H1 (cell line): ENCODE measurements at regions not wholly inside any gene's neighbourhood (a gene's known extent, or its start where the extent isn't known, plus 50 kb on each side); places are given as distances from the start of the nearest gene placed in this dataset.

ENCODE experiments used
- CTCF ChIA-PET: fragments of 300-600 bp; sonication (Branson Sonifier 250); formaldehyde crosslinking; loops from one replicate; lab custom pipeline; 2021; ENCODE audit not compliant: partially characterized antibody; lab: Charles Lee
- POLR2A ChIA-PET: fragments of 300-600 bp; sonication (Branson Sonifier 250); formaldehyde crosslinking; loops from one replicate; lab custom pipeline; 2021; ENCODE audit warnings: inconsistent platforms; ENCODE audit not compliant: partially characterized antibody; lab: Charles Lee
- DNase-seq, 2 experiments: peaks; one replicate each; pipeline versions ENCODE4 v3.0.0 to v3.0.0-alpha.2; 2010 to 2022; ENCODE audit warnings: low spot score in 2 of 2, low read depth in 1 of 2, mixed read lengths in 1 of 2
- FAIRE-seq: peaks from 2 replicates; lab custom pipeline; 2011; peaks lifted over from hg19 to GRCh38; lab: Jason Lieb, UNC
- H2AFZ ChIP-seq: 2 replicates; pipeline ENCODE4 v1.8.1; 2012; ENCODE audit warnings: low read length, inconsistent platforms
- H2AK5ac ChIP-seq: 2 replicates; pipeline ENCODE4 v1.6.1; 2013; ENCODE audit warnings: low read depth, low read length
- H2BK120ac ChIP-seq: replicated peaks from 2 replicates; pipeline ENCODE3; 2013; ENCODE audit warnings: low read depth, low read length, inconsistent platforms
- H2BK12ac ChIP-seq: 2 replicates; pipeline ENCODE4 v1.6.1; 2013; ENCODE audit warnings: low read depth, low read length
- H2BK15ac ChIP-seq: 2 replicates; pipeline ENCODE4 v1.6.1; 2013; ENCODE audit warnings: low read length
- H2BK20ac ChIP-seq: 2 replicates; pipeline ENCODE4 v1.6.1; 2013; ENCODE audit warnings: low read length
- H2BK5ac ChIP-seq: 2 replicates; pipeline ENCODE4 v1.6.1; 2013; ENCODE audit warnings: low read depth, low read length
- H3K14ac ChIP-seq: 2 replicates; pipeline ENCODE4 v1.6.1; 2013; ENCODE audit warnings: inconsistent platforms; ENCODE audit not compliant: insufficient read length
- H3K18ac ChIP-seq: 2 replicates; pipeline ENCODE4 v1.6.1; 2013; ENCODE audit warnings: low read length; ENCODE audit errors: extremely low read depth
- H3K23ac ChIP-seq: 2 replicates; pipeline ENCODE4 v1.6.1; 2013; ENCODE audit warnings: inconsistent platforms; ENCODE audit not compliant: insufficient read length
- H3K23me2 ChIP-seq: 2 replicates; pipeline ENCODE4 v1.6.1; 2013; ENCODE audit warnings: low read depth, low read length
- H3K27ac ChIP-seq: 2 replicates; pipeline ENCODE4 v1.6.1; 2011; ENCODE audit warnings: low read depth, low read length, inconsistent platforms
- H3K27me3 ChIP-seq, 4 experiments: replicated peaks in 1 of 4; 1 replicate in 1 of 4; 2 replicates in 3 of 4; pipeline versions ENCODE4 v1.6.1 to v1.8.1; 2011 to 2013; ENCODE audit warnings: low read length in 3 of 4, mild to moderate bottlenecking in 3 of 4, inconsistent platforms in 2 of 4, mixed read lengths in 2 of 4, moderate library complexity in 1 of 4; ENCODE audit not compliant: control insufficient read depth in 3 of 4, insufficient read depth in 3 of 4; ENCODE audit errors: extremely low read depth in 1 of 4
- H3K36me3 ChIP-seq, 4 experiments: 2 replicates each; pipeline versions ENCODE4 v1.6.1 to v1.8.1; 2011 to 2013; ENCODE audit warnings: mild to moderate bottlenecking in 4 of 4, low read length in 3 of 4, moderate library complexity in 2 of 4, control low read depth in 1 of 4, inconsistent platforms in 1 of 4; ENCODE audit not compliant: insufficient read depth in 4 of 4, control insufficient read depth in 2 of 4
- H3K4ac ChIP-seq: replicated peaks from 2 replicates; pipeline ENCODE3; 2013; ENCODE audit warnings: low read length, low read depth, mixed read lengths, inconsistent platforms; ENCODE audit not compliant: insufficient read length
- H3K4me1 ChIP-seq, 4 experiments: replicated peaks in 1 of 4; 1 replicate in 1 of 4; 2 replicates in 3 of 4; pipeline versions ENCODE4 v1.6.1 to v1.8.1; 2011 to 2013; ENCODE audit warnings: low read length in 3 of 4, inconsistent platforms in 2 of 4, mixed read lengths in 1 of 4; ENCODE audit not compliant: insufficient read depth in 4 of 4, control insufficient read depth in 3 of 4
- H3K4me2 ChIP-seq, 2 experiments: 2 replicates each; pipeline versions ENCODE4 v1.6.1 to v1.8.1; 2011 to 2013; ENCODE audit warnings: low read depth in 2 of 2, low read length in 2 of 2, control low read depth in 1 of 2, inconsistent platforms in 1 of 2, mild to moderate bottlenecking in 1 of 2; ENCODE audit not compliant: insufficient read depth in 1 of 2
- H3K4me3 ChIP-seq, 4 experiments: fragments of 200-600, 300-600 bp in 1 of 4; sonication (generic), shearing (Covaris generic), sonication (Bioruptor Twin) in 1 of 4; 2 replicates each; pipeline versions ENCODE4 v1.5.1 to v1.8.1; 2011 to 2016; ENCODE audit warnings: low read length in 4 of 4, low read depth in 3 of 4, control low read depth in 2 of 4, inconsistent platforms in 2 of 4, mild to moderate bottlenecking in 2 of 4, mixed read lengths in 1 of 4, moderate library complexity in 1 of 4; ENCODE audit not compliant: insufficient read depth in 2 of 4; ENCODE audit errors: extremely low read depth in 1 of 4
- H3K56ac ChIP-seq: replicated peaks from 2 replicates; pipeline ENCODE3; 2013; ENCODE audit warnings: low read depth, mild to moderate bottlenecking, mixed read lengths, low read length, inconsistent platforms; ENCODE audit not compliant: insufficient read length
- H3K79me1 ChIP-seq: 2 replicates; pipeline ENCODE4 v1.6.1; 2013; ENCODE audit warnings: low read depth, low read length, control low read depth
- H3K79me2 ChIP-seq, 2 experiments: 2 replicates each; pipeline versions ENCODE4 v1.6.1 to v1.8.1; 2012 to 2013; ENCODE audit warnings: low read length in 2 of 2, mild to moderate bottlenecking in 2 of 2, inconsistent platforms in 1 of 2; ENCODE audit not compliant: insufficient read depth in 2 of 2, control insufficient read depth in 1 of 2
- H3K9ac ChIP-seq, 4 experiments: replicated peaks in 1 of 4; 1 replicate in 1 of 4; 2 replicates in 3 of 4; pipeline versions ENCODE4 v1.6.1 to v1.8.1; 2011 to 2013; ENCODE audit warnings: low read depth in 3 of 4, low read length in 3 of 4, control low read depth in 2 of 4, mild to moderate bottlenecking in 2 of 4, moderate library complexity in 2 of 4, inconsistent platforms in 1 of 4; ENCODE audit errors: extremely low read depth in 1 of 4
- H3K9me3 ChIP-seq, 2 experiments: 2 replicates each; pipeline versions ENCODE4 v1.6.1 to v1.8.1; 2012 to 2013; ENCODE audit warnings: mild to moderate bottlenecking in 2 of 2, moderate library complexity in 2 of 2, control low read depth in 1 of 2, inconsistent platforms in 1 of 2, low read depth in 1 of 2, low read length in 1 of 2, mixed read lengths in 1 of 2; ENCODE audit not compliant: insufficient read depth in 2 of 2
- H4K20me1 ChIP-seq, 2 experiments: replicated peaks in 1 of 2; 2 replicates each; pipeline versions ENCODE3 to v1.8.1; 2011 to 2013; ENCODE audit warnings: inconsistent platforms in 2 of 2, low read length in 2 of 2, mild to moderate bottlenecking in 1 of 2; ENCODE audit not compliant: insufficient read depth in 2 of 2, control insufficient read depth in 1 of 2
- H4K5ac ChIP-seq: 2 replicates; pipeline ENCODE4 v1.6.1; 2013; ENCODE audit warnings: low read length, low read depth, mixed read lengths, inconsistent platforms; ENCODE audit not compliant: insufficient read length
- H4K8ac ChIP-seq: 2 replicates; pipeline ENCODE4 v1.8.0; 2013; ENCODE audit warnings: mild to moderate bottlenecking, moderate library complexity, low read length, inconsistent platforms; ENCODE audit not compliant: insufficient read depth; ENCODE audit errors: extremely low read depth
- H4K91ac ChIP-seq: replicated peaks from 2 replicates; pipeline ENCODE3; 2013; ENCODE audit warnings: low read length, mixed read lengths, inconsistent platforms; ENCODE audit not compliant: insufficient read length
- ATF2 ChIP-seq: IDR thresholded peaks from 2 replicates; pipeline ENCODE4 v1.6.1; 2012; ENCODE audit warnings: low read length, inconsistent platforms
- CHD2 ChIP-seq: IDR thresholded peaks from 2 replicates; pipeline ENCODE4 v1.6.1; 2012; ENCODE audit warnings: low read length, improper control_type of control experiment
- CREB1 ChIP-seq: IDR thresholded peaks from 2 replicates; pipeline ENCODE4 v1.6.1; 2012; ENCODE audit warnings: inconsistent platforms
- E2F6 ChIP-seq: IDR thresholded peaks from 2 replicates; pipeline ENCODE4 v1.6.1; 2012; ENCODE audit warnings: inconsistent platforms
- EZH2 ChIP-seq: fragments of 200-600 bp; sonication (generic); IDR thresholded peaks from 2 replicates; pipeline ENCODE4 v1.7.1; 2012; ENCODE audit warnings: low read depth, mild to moderate bottlenecking, moderate library complexity, low read length, inconsistent platforms; ENCODE audit not compliant: severe bottlenecking
- FOSL1 ChIP-seq: IDR thresholded peaks from 2 replicates; pipeline ENCODE4 v1.6.1; 2011; ENCODE audit warnings: mild to moderate bottlenecking, low read depth, low read length, moderate library complexity; ENCODE audit not compliant: insufficient read depth
- KDM5A ChIP-seq: fragments of 200-600 bp; IDR thresholded peaks from 2 replicates; pipeline ENCODE4 v1.7.1; 2012; ENCODE audit warnings: mild to moderate bottlenecking, low read length, inconsistent platforms, mixed read lengths
- MAFK ChIP-seq: IDR thresholded peaks from 2 replicates; pipeline ENCODE4 v1.6.1; 2012; ENCODE audit warnings: low read depth, mild to moderate bottlenecking, improper control_type of control experiment, low read length
- POLR2A ChIP-seq, 2 experiments: IDR thresholded peaks; 1 replicate in 1 of 2; 2 replicates in 1 of 2; pipeline ENCODE4 v1.6.1; 2011; ENCODE audit warnings: low read depth in 2 of 2, low read length in 2 of 2, mild to moderate bottlenecking in 2 of 2; ENCODE audit errors: control extremely low read depth in 1 of 2
- SAP30 ChIP-seq: fragments of 300-600 bp; sonication (generic); IDR thresholded peaks from 2 replicates; pipeline ENCODE4 v1.7.1; 2012; ENCODE audit warnings: low read length, moderate library complexity, mild to moderate bottlenecking, inconsistent platforms; ENCODE audit not compliant: insufficient read depth, insufficient replicate concordance
- SIX5 ChIP-seq: IDR thresholded peaks from 2 replicates; pipeline ENCODE4 v1.6.1; 2011; ENCODE audit warnings: mild to moderate bottlenecking, low read depth, low read length
- SP1 ChIP-seq: IDR thresholded peaks from 2 replicates; pipeline ENCODE4 v1.6.1; 2011; ENCODE audit warnings: low read depth, low read length
- WGBS, 2 experiments: shearing (Covaris generic) in 1 of 2; methylation state at CpG; one replicate each; pipeline versions ENCODE4 v1.1.6 to v1.1.7; 2013 to 2015; ENCODE audit warnings: low lambda C conversion rate in 2 of 2, mixed read lengths in 2 of 2, inconsistent platforms in 1 of 2, low coverage in 1 of 2, missing lambda C conversion rate in 1 of 2; ENCODE audit not compliant: insufficient replicate concordance in 2 of 2, insufficient coverage in 1 of 2, insufficient read length in 1 of 2; ENCODE audit errors: extremely low coverage in 1 of 2, missing lambda C conversion rate in 1 of 2; 5-methylcytosine and 5-hydroxymethylcytosine counted together

- H3K27me3 ChIP-seq: no peaks in the 10 kb centered on the region
- H4K91ac ChIP-seq: no peak overlapping the region
- no peak overlapping the region for H3K27ac ChIP-seq
- DNase-seq (no peak), FAIRE-seq (no peak)
- ChIA-PET CTCF (interaction anchor here (1.5 to 7.2 kb wide), 2 partner anchors 12 to 244 kb away, joined by 3 to 40 read pairs; no protein-coding TSS in a partner anchor), POLR2A (no interaction called here)
- H2BK20ac ChIP-seq: no peak overlapping the region
- no peak overlapping the region for H4K5ac ChIP-seq
- H3K4me2 ChIP-seq: no peak overlapping the region
- H3K4me3 ChIP-seq: no peak overlapping the region
- H3K14ac ChIP-seq: no peak overlapping the region
- no peaks in the 10 kb centered on the region for H3K36me3 ChIP-seq
- no peak overlapping the region for H2BK120ac ChIP-seq
- no peak overlapping the region for H2BK15ac ChIP-seq
- peaks cover 0 to 7% of the 10 kb centered on the region in 2 experiments for H4K20me1 ChIP-seq
- H4K8ac ChIP-seq: no peak overlapping the region
- H3K23ac ChIP-seq: no peak overlapping the region
- 91% methylated on average over 3 of the region's 3 CpGs; no CpG with 5 or more reads in 1 of the 2 experiments for WGBS, 2 experiments
- no peak for TF ChIP-seq E2F6
- TF ChIP-seq CREB1: no peak
- TF ChIP-seq SIX5: no peak
- TF ChIP-seq EZH2: no peak
- TF ChIP-seq ATF2: no peak
- TF ChIP-seq POLR2A (IDR thresholded peaks at IDR 0.05; ENCODE audit: control extremely low read depth in 1 of 2, low read depth in 2 of 2, low read length in 2 of 2): no peak
- no peak for TF ChIP-seq SP1
- no peak for TF ChIP-seq KDM5A
- no peak for TF ChIP-seq MAFK
- TF ChIP-seq FOSL1: no peak
- TF ChIP-seq CHD2: no peak
- TF ChIP-seq SAP30: no peak
- H3K9ac ChIP-seq: no peak overlapping the region
- H2AK5ac ChIP-seq: no peak overlapping the region
- H3K79me1 ChIP-seq: no peaks in the 10 kb centered on the region
- H2BK12ac ChIP-seq: no peak overlapping the region
- H3K4ac ChIP-seq: no peak overlapping the region
- H2AFZ ChIP-seq: no peak overlapping the region
- H3K4me1 ChIP-seq: no peaks in the 10 kb centered on the region
- H3K79me2 ChIP-seq: no peaks in the 10 kb centered on the region
- H2BK5ac ChIP-seq: no peak overlapping the region
- H3K23me2 ChIP-seq: peaks cover 11% of the 10 kb centered on the region; the same call in 1 of the 2 replicates
- H3K18ac ChIP-seq: no peak overlapping the region
- no peak overlapping the region for H3K56ac ChIP-seq
- no peaks in the 10 kb centered on the region for H3K9me3 ChIP-seq
Measured at GRCh38 chr16:6695666-6696065, 637.0 kb upstream of the RBFOX1 start.
